Muscle of back (tissue), 3 donors: ENCODE measurements at regions not wholly inside any gene's neighbourhood (a gene's known extent, or its start where the extent isn't known, plus 50 kb on each side); places are given as distances from the start of the nearest gene placed in this dataset.

Experiments used
- DNase-seq, 3 donors: peaks; one replicate each; pipeline versions ENCODE4 v3.0.0 to v3.0.0-alpha.2; 2013

DNA sequence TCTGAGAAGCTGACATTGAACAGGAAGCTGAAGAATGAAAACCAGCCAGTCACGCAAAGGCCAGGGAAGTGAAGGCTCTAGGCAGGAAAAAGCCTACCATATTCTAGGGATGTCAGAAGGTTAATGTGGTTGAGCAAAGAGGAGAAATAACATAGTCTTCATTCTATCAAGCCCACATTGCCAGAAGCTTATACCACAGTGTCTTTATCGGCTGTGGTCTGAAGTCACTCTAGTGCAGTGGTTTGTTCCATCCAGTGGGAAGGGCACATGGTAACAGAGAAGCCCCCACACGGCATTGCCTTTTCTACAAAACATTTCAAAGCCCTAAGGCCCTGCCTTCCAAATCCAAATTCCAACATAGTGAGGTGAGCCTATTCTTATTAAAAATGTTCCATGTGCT, 311.3 kb downstream of the TNS1 start:
- DNase-seq: no peak

DNA sequence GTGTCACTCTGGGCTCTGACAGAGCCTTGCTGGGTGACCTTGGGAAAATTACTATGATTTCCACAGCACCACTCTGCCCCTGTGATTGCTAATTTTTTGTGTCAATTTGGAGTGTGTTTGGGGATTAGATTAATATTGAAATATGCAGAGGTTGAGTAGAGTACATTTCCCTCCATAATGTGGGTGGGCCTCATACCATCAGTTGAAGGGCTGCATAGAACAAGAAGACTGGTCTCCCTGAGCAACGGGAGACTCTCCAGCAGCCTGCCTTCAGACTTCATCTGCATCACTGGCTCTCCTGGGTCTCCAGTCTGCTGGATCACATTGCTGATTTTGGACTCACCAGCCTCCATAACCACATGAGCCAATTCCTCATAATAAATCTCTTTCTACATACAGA, 313.7 kb downstream of the TNS1 start:
- no peak for DNase-seq

GRCh38 chr2:217688494-217688893, 314.3 kb downstream of the TNS1 start:
- no peak for DNase-seq

GRCh38 chr2:217687771-217688170, 315.0 kb downstream of the TNS1 start:
- DNase-seq: no peak

GRCh38 chr2:217685255-217685605, 317.6 kb downstream of the TNS1 start:
- DNase-seq: peak in 1 of 3 donors; percentile 79

GRCh38 chr2:217684431-217685254, 318.2 kb downstream of the TNS1 start:
- no peak for DNase-seq

- DNase-seq: peak in 2 of 3 donors; percentile 38 to 69
These were observed 319.5 kb downstream of the TNS1 start for GRCh38 chr2:217683106-217683870.

DNA sequence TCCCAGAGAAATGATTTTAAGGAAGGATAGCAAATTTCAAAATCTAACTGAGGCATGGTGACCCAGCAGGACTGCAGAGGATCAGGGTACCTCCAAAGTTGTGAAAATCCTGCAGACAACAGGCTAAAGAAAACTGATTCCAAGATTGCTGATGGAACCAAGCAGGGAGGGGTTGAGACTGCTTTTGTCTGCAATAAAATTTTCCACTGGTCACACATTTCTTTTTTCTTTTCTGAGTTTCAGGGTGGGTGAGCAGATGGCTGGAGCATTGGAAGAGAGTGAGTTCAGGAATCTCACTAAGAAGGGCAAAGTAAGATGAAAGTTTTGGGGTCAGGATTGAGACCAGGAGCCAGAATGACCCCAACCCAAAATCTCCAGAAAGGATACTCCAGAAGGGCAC, 321.0 kb downstream of the TNS1 start:
- DNase-seq: peak in 1 of 3 donors; percentile 49

GRCh38 chr2:217680381-217680780, 322.4 kb downstream of the TNS1 start:
- no peak for DNase-seq

- DNase-seq: no peak
These were observed 329.2 kb downstream of the TNS1 start for GRCh38 chr2:217673627-217674026.

DNA sequence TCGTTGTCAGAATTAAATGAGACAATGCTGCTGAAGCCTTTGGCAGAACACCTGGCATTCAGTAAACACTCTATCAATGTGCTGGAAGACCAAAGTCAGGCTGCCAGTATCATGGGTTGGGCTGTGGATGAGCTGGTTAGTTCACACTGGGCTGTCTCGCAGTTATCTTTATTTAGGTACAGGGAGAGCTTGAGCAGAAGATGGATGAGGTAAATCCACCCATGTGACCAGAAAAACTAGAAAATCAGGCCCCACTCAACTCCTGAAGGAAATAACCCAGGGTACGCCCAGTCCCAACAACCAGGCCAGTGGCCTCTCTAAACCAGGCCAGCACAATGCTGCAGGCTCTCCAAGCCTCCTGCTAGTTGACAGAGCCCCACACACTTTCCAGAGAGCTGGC, 330.3 kb downstream of the TNS1 start:
- DNase-seq: no peak

GRCh38 chr2:217671871-217672270, 330.9 kb downstream of the TNS1 start:
- no peak for DNase-seq

DNA sequence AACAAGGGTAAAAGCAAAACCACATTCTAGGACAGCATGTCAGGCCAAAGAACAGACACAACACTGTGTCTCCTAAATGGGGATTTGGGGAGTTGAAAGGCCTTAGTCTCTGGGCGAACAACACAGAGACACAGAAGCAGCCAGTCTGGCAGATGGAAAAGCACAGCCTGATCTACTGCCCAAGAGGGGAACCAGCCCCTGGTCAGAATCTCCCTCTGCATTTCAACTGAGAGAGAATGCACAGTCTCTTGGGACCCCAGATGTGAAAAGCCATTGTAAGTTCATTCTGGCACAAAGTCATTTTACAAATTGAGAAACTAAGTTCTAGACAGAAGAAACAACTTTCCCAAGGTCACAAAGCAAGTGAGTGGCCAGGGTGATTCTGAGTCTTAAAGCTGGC, 331.7 kb downstream of the TNS1 start:
- no peak for DNase-seq

GRCh38 chr2:217669831-217670230, 333.0 kb downstream of the TNS1 start:
- no peak for DNase-seq

GRCh38 chr2:217667512-217667911, 335.3 kb downstream of the TNS1 start:
- peak; percentile 86 to 97 (median 96) for DNase-seq

DNA sequence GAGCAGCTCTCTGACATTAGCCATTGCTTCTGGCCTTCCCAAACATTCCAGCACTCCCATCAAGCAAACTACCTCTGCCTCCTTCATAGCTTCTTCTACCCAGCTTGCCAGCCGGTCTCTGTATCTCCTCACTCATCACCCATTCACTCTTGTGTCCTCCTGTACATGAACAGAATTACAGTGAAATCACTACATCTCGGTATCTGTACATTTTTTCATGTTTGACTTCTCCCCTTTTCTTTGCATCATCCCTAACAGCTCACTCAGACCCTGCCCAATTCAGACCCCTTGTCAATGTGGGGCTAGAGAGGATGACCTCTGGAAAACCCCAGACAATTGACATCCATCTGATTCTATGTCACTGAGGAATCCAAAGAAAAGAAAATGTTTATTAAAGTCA, 335.8 kb downstream of the TNS1 start:
- peak in 1 of 3 donors; percentile 54 for DNase-seq

DNA sequence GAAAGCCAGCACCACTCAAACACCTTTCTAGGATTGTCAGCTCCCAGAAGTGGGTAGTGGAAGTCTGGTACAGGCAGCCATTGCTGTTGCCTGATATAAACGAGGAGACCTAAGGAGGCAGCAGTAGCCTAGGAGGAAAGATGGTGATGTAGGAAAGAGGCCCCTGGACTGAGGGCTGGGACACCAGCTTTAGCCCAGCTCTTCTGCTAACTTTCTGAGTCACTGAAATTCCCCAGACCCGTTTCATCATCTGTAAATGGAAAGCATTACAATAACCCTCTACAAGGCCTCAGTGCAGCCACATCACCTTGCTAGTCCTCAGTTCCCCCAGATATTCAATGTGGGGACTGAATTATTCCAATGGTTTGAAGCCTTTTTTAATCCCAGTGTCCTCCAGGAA, 336.5 kb downstream of the TNS1 start:
- DNase-seq: no peak

- no peak for DNase-seq
These were observed 338.0 kb downstream of the TNS1 start for GRCh38 chr2:217664761-217665160.

DNA sequence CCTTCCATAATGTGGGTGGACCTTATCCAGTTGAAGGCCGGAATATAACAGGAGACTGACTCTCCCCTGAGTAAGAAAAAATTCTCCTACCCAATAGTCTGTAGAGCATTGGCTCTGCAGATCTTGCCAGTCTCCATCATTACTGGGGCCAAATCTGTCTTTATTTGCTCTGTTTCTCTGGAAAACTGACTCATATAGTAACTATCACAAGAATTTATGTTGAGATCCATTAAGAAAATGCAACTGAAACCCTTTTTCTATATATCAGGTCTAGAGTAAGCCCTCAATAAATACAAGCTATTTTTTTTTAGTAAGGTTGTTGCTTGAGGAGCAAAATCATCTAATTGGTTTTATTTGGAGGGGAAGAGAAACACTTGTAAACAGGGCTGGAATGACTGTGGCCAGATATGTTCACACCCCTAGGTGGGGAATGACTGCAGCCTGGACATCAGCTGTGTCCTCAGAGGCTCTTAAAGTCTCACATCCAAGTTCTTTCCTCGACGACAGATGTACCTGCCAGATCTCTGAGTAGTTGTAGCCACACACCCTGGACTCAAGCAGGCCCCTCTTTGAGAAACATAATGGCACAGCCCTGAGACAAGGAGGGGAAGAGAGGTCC, 339.7 kb downstream of the TNS1 start:
- DNase-seq: no peak

GRCh38 chr2:217661378-217661777, 341.4 kb downstream of the TNS1 start:
- no peak for DNase-seq

DNA sequence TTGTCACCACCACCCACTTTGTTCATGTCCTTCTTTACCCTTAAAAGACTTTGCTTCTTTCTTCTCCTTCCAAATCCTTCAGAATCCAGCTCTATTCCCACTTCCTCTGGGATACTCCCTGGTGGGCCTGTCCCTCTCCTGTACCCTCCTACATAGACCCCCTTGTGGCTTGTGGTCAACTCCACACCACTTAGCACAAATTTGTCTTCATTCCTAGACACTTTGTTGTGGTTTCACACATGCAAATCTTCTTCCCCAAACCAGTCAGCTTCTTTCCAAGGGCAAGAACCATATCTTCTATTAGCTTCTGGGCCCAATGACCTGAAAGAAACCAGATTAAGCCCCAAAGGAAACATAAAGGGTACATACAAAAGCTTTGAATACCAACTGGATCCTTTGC, 342.4 kb downstream of the TNS1 start:
- DNase-seq: no peak

DNA sequence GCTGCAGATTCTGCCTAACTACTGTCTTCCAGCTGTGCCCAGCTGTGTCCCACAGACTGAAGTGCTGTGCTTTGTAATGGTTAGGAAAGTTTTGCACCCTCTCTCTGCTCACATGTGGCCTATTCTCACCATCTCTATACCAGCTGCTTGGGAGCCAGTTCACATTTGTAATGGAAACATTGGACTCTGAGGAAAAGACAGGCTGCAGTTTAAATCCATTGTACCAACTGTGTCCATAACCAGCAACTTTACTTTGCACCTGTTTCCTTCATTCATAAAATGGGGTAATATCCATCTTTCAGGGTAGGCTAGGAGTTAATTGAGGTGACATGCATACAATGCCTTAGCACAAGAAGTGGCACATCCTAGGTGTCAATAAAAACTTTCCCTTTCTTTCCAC, 344.0 kb downstream of the TNS1 start:
- DNase-seq: peak in 1 of 3 donors; percentile 29

GRCh38 chr2:217657252-217657651, 345.5 kb downstream of the TNS1 start:
- no peak for DNase-seq
